Body of pancreas (tissue), 4 donors: ENCODE measurements at regions not wholly inside any gene's neighbourhood (a gene's known extent, or its start where the extent isn't known, plus 50 kb on each side); places are given as distances from the start of the nearest gene placed in this dataset.

Experiments
- ATAC-seq: fragments of 150-250 bp; one replicate; pipeline ENCODE4 v1.9.1; 2016
- DNase-seq, 4 donors: peaks; one replicate each; pipeline ENCODE4 v3.0.0-alpha.2; 2019
- H3K27ac ChIP-seq, 4 donors: fragments of 200-600 bp; sonication (generic); 1 replicate in 3 of 4; 2 replicates in 1 of 4; pipeline versions ENCODE4 v1.5.1 to v1.6.1; 2016 to 2019; ENCODE audit warnings: mild to moderate bottlenecking in 1 of 4, mixed read lengths in 1 of 4, moderate library complexity in 1 of 4
- H3K27me3 ChIP-seq, 2 donors: fragments of 200-600 bp; sonication (generic); one replicate each; pipeline ENCODE4 v1.6.0; 2016; ENCODE audit warnings: mild to moderate bottlenecking in 1 of 2
- H3K36me3 ChIP-seq, 2 donors: fragments of 200-600 bp; sonication (generic); replicated peaks in 1 of 2; 2 replicates each; pipeline ENCODE4 v1.5.1; 2016; ENCODE audit warnings: low read depth in 2 of 2; ENCODE audit not compliant: insufficient read depth in 1 of 2
- H3K4me1 ChIP-seq: fragments of 200-600 bp; sonication (generic); one replicate; pipeline ENCODE4 v1.6.0; 2016
- H3K4me3 ChIP-seq, 2 donors: fragments of 200-600 bp; sonication (generic); 1 replicate in 1 of 2; 2 replicates in 1 of 2; pipeline ENCODE4 v1.5.1; 2016 to 2019
- H3K9me3 ChIP-seq, 3 donors: fragments of 200-600 bp; sonication (generic); 1 replicate in 2 of 3; 2 replicates in 1 of 3; pipeline ENCODE4 v1.5.1; 2016
- POLR2A ChIP-seq, 3 donors: fragments of 450-650 bp; IDR thresholded peaks; one replicate each; pipeline ENCODE4 v1.6.1; 2016; ENCODE audit warnings: antibody characterized with exemption in 3 of 3, mild to moderate bottlenecking in 2 of 3
- WGBS, 2 donors: methylation state at CpG; one replicate each; pipeline ENCODE4 v1.1.5; 2017; 5-methylcytosine and 5-hydroxymethylcytosine counted together
- intact Hi-C: fragments of 100-400 bp; cut with DNase I; formaldehyde crosslinking; loops from one replicate; pipeline ENCODE4 v1.15.1; 2023
- TF ChIP-seq, protein P1 (sequence below), 7 experiments: fragments of 450-650 bp in 4 of 7; fragments of 200-600 bp in 3 of 7; sonication (generic) in 3 of 7; IDR thresholded peaks; one replicate each; pipeline ENCODE4 v1.5.1; 2016 to 2019; ENCODE audit warnings: antibody characterized with exemption in 7 of 7

DNA sequence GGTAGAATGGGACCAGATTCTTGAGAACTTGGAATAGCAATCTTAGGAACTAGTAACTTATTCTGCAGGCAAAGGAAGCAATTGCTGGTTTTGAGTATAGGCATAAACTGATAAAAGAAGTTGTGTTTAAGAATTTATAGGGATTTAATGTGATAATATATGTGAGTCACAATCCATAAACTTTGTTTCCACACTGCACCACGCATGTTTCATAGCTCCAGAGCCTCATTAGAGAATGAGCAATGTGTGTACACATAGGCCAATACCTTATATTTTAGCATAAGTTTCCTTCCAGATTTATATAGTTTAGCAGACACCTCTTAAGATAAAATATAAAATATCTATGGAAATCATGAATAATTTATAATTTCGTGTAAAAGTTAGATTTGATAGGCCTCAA is 175.5 kb upstream of the SEMA3A start:
- Histone ChIP-seq H3K36me3 (no peaks in the 10 kb centered on the region), H3K27ac (no peak overlapping the region), H3K4me1 (no peaks in the 10 kb centered on the region), H3K4me3 (no peak overlapping the region), H3K9me3 (no peaks in the 10 kb centered on the region), H3K27me3 (no peaks in the 10 kb centered on the region)
- 24 to 41% methylated on average over 2 of the region's 2 CpGs for WGBS, 2 donors
- TF ChIP-seq, protein P1, sequence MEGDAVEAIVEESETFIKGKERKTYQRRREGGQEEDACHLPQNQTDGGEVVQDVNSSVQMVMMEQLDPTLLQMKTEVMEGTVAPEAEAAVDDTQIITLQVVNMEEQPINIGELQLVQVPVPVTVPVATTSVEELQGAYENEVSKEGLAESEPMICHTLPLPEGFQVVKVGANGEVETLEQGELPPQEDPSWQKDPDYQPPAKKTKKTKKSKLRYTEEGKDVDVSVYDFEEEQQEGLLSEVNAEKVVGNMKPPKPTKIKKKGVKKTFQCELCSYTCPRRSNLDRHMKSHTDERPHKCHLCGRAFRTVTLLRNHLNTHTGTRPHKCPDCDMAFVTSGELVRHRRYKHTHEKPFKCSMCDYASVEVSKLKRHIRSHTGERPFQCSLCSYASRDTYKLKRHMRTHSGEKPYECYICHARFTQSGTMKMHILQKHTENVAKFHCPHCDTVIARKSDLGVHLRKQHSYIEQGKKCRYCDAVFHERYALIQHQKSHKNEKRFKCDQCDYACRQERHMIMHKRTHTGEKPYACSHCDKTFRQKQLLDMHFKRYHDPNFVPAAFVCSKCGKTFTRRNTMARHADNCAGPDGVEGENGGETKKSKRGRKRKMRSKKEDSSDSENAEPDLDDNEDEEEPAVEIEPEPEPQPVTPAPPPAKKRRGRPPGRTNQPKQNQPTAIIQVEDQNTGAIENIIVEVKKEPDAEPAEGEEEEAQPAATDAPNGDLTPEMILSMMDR (IDR thresholded peaks at IDR 0.05) = no peak
- TF ChIP-seq POLR2A (IDR thresholded peaks at IDR 0.05) = no peak
- no peak for DNase-seq
- no peak for ATAC-seq
- intact Hi-C loops = no loop called here

- Histone ChIP-seq H3K9me3 (no peaks in the 10 kb centered on the region), H3K27ac (no peak overlapping the region), H3K4me1 (no peaks in the 10 kb centered on the region), H3K36me3 (no peaks in the 10 kb centered on the region), H3K27me3 (no peaks in the 10 kb centered on the region), H3K4me3 (no peak overlapping the region)
- TF ChIP-seq, protein P1 (IDR thresholded peaks at IDR 0.05) = no peak
- TF ChIP-seq POLR2A (IDR thresholded peaks at IDR 0.05) = no peak
- intact Hi-C loops = no loop called here
- DNase-seq (no peak), ATAC-seq (no peak)
- WGBS, 2 donors = 79 to 86% methylated on average over 1 of the region's 1 CpG
These were observed 173.5 kb upstream of the SEMA3A start for GRCh38 chr7:84368122-84368521.

DNA sequence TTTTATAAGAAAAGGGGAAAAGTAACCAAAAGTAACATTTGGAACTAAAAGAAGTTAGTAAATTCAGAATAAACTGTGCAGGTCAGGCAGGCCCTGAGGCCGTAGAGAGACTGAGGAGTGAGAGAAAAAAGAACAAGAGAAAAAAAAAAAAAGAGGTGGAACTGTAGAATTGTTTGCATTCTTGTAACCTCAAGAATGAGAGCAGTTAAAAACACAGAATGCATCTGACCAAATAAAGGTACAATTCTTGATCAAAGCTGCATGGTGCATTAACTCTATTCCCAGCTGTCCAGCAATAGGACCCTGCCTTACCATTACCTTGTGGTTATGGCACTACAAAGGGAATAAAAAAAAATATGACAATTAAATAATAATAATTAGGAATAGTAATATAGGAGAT is 170.1 kb upstream of the SEMA3A start:
- H3K36me3 ChIP-seq = no peaks in the 10 kb centered on the region
- no peaks in the 10 kb centered on the region for H3K4me1 ChIP-seq
- no peaks in the 10 kb centered on the region for H3K27me3 ChIP-seq
- ATAC-seq (no peak), DNase-seq (no peak)
- no peak overlapping the region for H3K4me3 ChIP-seq
- no peak overlapping the region for H3K27ac ChIP-seq
- 70 to 74% methylated on average over 1 of the region's 1 CpG for WGBS, 2 donors
- intact Hi-C loops = no loop called here
- TF ChIP-seq, protein P1 (IDR thresholded peaks at IDR 0.05) = no peak
- no peak for TF ChIP-seq POLR2A (IDR thresholded peaks at IDR 0.05)
- H3K9me3 ChIP-seq = no peaks in the 10 kb centered on the region

GRCh38 chr7:84363741-84364140 is 169.2 kb upstream of the SEMA3A start:
- DNase-seq = no peak
- Histone ChIP-seq H3K4me3 (no peak overlapping the region), H3K4me1 (no peaks in the 10 kb centered on the region), H3K9me3 (no peaks in the 10 kb centered on the region), H3K36me3 (no peaks in the 10 kb centered on the region), H3K27me3 (no peaks in the 10 kb centered on the region), H3K27ac (no peak overlapping the region)
- intact Hi-C loops = no loop called here
- ATAC-seq = no peak
- TF ChIP-seq, protein P1 (IDR thresholded peaks at IDR 0.05) = no peak
- no peak for TF ChIP-seq POLR2A (IDR thresholded peaks at IDR 0.05)

DNA sequence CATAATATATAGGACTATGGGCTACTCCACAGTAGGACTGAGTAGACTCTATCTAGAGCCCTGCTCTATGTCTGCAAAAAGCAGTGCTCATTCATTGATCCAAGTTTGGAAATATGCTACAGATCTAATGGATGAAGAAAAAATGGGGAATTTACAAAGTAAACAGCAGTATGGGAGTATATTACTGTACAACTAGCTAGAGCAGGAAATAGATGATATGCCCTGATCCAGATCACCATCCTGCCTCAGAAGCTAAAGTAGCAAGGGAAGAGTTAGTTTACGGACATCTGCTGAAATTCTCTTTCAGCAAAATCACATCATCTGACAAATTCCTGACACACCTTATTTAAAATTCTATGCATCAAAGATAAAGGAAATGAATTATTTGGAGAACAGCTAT is 168.2 kb upstream of the SEMA3A start:
- DNase-seq = no peak
- ATAC-seq = no peak
- intact Hi-C loops = no loop called here
- H3K9me3 ChIP-seq = no peaks in the 10 kb centered on the region
- H3K36me3 ChIP-seq = no peaks in the 10 kb centered on the region
- no peaks in the 10 kb centered on the region for H3K4me1 ChIP-seq
- H3K27ac ChIP-seq = no peak overlapping the region
- H3K27me3 ChIP-seq = no peaks in the 10 kb centered on the region
- no peak overlapping the region for H3K4me3 ChIP-seq
- 81 to 85% methylated on average over 1 of the region's 1 CpG for WGBS, 2 donors
- TF ChIP-seq, protein P1 (IDR thresholded peaks at IDR 0.05) = no peak
- no peak for TF ChIP-seq POLR2A (IDR thresholded peaks at IDR 0.05)
